GM12878 (cell line): ENCODE measurements at regions not wholly inside any gene's neighbourhood (a gene's known extent, or its start where the extent isn't known, plus 50 kb on each side); places are given as distances from the start of the nearest gene placed in this dataset.

Experiments
- ATAC-seq: fragments of 200-7000 bp; cut with Tn5 transposase; 3 replicates; pipeline ENCODE4 v1.9.1; 2020; ENCODE audit warnings: mild to moderate bottlenecking, moderate library complexity
- BruUV-seq: library from RNA; stranded (reverse); fragments of 400-500 nt; replicated peaks from 2 replicates; lab custom pipeline; 2021; lab: Mats Ljungman, UMichigan
- CTCF ChIA-PET: fragments of 300-600 bp; sonication (Branson Sonifier 250); formaldehyde crosslinking; extraction: SDS; loops from one replicate; lab custom pipeline; 2021; ENCODE audit warnings: inconsistent platforms; lab: Yijun Ruan, JAX
- POLR2A ChIA-PET: fragments of 350-600 bp; formaldehyde crosslinking; extraction: SDS; loops from one replicate; lab custom pipeline; 2021; ENCODE audit warnings: inconsistent platforms; lab: Charles Lee
- RAD21 ChIA-PET: fragments of 300-600 bp; sonication (Branson Sonifier 250); formaldehyde crosslinking; loops from one replicate; lab custom pipeline; 2023; ENCODE audit warnings: antibody characterized with exemption; ENCODE audit not compliant: unreplicated experiment; lab: Charles Lee
- SMC1A ChIA-PET: fragments of 300-600 bp; sonication (Branson Sonifier 250); formaldehyde crosslinking; loops from one replicate; lab custom pipeline; 2023; ENCODE audit not compliant: unreplicated experiment, uncharacterized antibody; lab: Charles Lee
- DNase-seq: peaks from one replicate; pipeline ENCODE4 v3.0.0-alpha.2; 2011; ENCODE audit warnings: low read depth, low spot score
- FAIRE-seq: peaks from 3 replicates; lab custom pipeline; 2011; peaks lifted over from hg19 to GRCh38; lab: Jason Lieb, UNC
- H2AFZ ChIP-seq: 2 replicates; pipeline ENCODE4 v1.6.0; 2011; ENCODE audit warnings: low read depth, low read length, control low read depth; ENCODE audit not compliant: control insufficient read depth
- H3K27ac ChIP-seq: 2 replicates; pipeline ENCODE4 v1.5.1; 2011; ENCODE audit warnings: control low read depth; ENCODE audit not compliant: control insufficient read depth, insufficient read depth
- H3K27me3 ChIP-seq, 2 experiments: replicated peaks in 1 of 2; 2 replicates each; pipeline versions ENCODE4 v1.6.0 to v1.6.1; 2011; ENCODE audit warnings: low read length in 1 of 2; ENCODE audit not compliant: control insufficient read depth in 2 of 2, insufficient read depth in 2 of 2
- H3K36me3 ChIP-seq, 2 experiments: 2 replicates each; pipeline ENCODE4 v1.5.1; 2011; ENCODE audit warnings: low read length in 1 of 2; ENCODE audit not compliant: control insufficient read depth in 2 of 2, insufficient read depth in 2 of 2
- H3K4me1 ChIP-seq: 2 replicates; pipeline ENCODE4 v1.6.1; 2011; ENCODE audit warnings: mild to moderate bottlenecking, low read length, moderate library complexity, mixed read lengths; ENCODE audit not compliant: control insufficient read depth, insufficient read depth
- H3K4me2 ChIP-seq: 2 replicates; pipeline ENCODE4 v1.6.0; 2011; ENCODE audit warnings: control low read depth; ENCODE audit not compliant: control insufficient read depth, insufficient read depth
- H3K4me3 ChIP-seq: fragments of 200-600 bp; sonication (generic); 2 replicates; pipeline ENCODE4 v1.5.1; 2016
- H3K79me2 ChIP-seq: 2 replicates; pipeline ENCODE4 v1.6.0; 2011; ENCODE audit warnings: low read length; ENCODE audit not compliant: control insufficient read depth, insufficient read depth
- H3K9ac ChIP-seq: 2 replicates; pipeline ENCODE4 v1.8.0; 2011; ENCODE audit warnings: low read length, control low read depth, mixed read lengths; ENCODE audit not compliant: control insufficient read depth, insufficient read depth
- H3K9me3 ChIP-seq: replicated peaks from 3 replicates; pipeline ENCODE4 v1.5.1; 2011; ENCODE audit warnings: mild to moderate bottlenecking, low read length; ENCODE audit not compliant: control insufficient read depth, insufficient read depth
- H4K20me1 ChIP-seq: 2 replicates; pipeline ENCODE4 v1.6.0; 2011; ENCODE audit not compliant: control insufficient read depth, insufficient read depth
- ATF7 ChIP-seq: fragments of 450-650 bp; IDR thresholded peaks from 2 replicates; pipeline ENCODE4 v1.6.1; 2016; ENCODE audit warnings: low read depth, mild to moderate bottlenecking
- EZH2 ChIP-seq: IDR thresholded peaks from 2 replicates; pipeline ENCODE4 v1.6.1; 2012; ENCODE audit warnings: low read depth, mild to moderate bottlenecking, control low read depth, inconsistent platforms, low read length, borderline replicate concordance; ENCODE audit not compliant: control insufficient read depth
- GATAD2B ChIP-seq: fragments of 450-650 bp; conservative IDR thresholded peaks from 2 replicates; pipeline ENCODE4 v1.6.1; 2017; ENCODE audit warnings: low read depth, mild to moderate bottlenecking, moderate library complexity
- MXI1 ChIP-seq: fragments of 150-350 bp; IDR thresholded peaks from 2 replicates; pipeline ENCODE4 v1.6.1; 2011; ENCODE audit warnings: low read depth, mild to moderate bottlenecking, inconsistent platforms, low read length, improper control_type of control experiment
- RAD21 ChIP-seq: IDR thresholded peaks from 2 replicates; pipeline ENCODE4 v1.6.1; 2011; ENCODE audit warnings: mild to moderate bottlenecking, low read depth, low read length, moderate library complexity; ENCODE audit not compliant: insufficient read depth
- STAT3 ChIP-seq: IDR thresholded peaks from 2 replicates; pipeline ENCODE4 v1.6.1; 2011; ENCODE audit warnings: low read depth, low read length, improper control_type of control experiment
- TCF12 ChIP-seq: IDR thresholded peaks from 2 replicates; pipeline ENCODE4 v1.6.1; 2011; ENCODE audit warnings: low read depth, mild to moderate bottlenecking, low read length
- YBX1 ChIP-seq: fragments of 450-650 bp; IDR thresholded peaks from 2 replicates; pipeline ENCODE4 v1.6.1; 2016; ENCODE audit warnings: antibody characterized with exemption
- WGBS: methylation state at CpG from one replicate; pipeline ENCODE4 v1.1.6; 2016; ENCODE audit warnings: low lambda C conversion rate; ENCODE audit not compliant: insufficient replicate concordance, insufficient coverage; ENCODE audit errors: missing lambda C conversion rate; 5-methylcytosine and 5-hydroxymethylcytosine counted together
- in situ Hi-C: fragments of 300-500 bp; cut with MboI; formaldehyde crosslinking; loops from 9 replicates; pipeline ENCODE4 v1.14.3; 2018; ENCODE audit warnings: mixed read lengths
- intact Hi-C: fragments of 100-400 bp; cut with micrococcal nuclease; formaldehyde crosslinking; loops from one replicate; pipeline ENCODE4 v1.14.2; 2022; ENCODE audit not compliant: unreplicated experiment
- TF ChIP-seq, protein P1 (sequence below): IDR thresholded peaks from 2 replicates; pipeline ENCODE4 v1.6.1; 2011; ENCODE audit warnings: low read depth, low read length, improper control_type of control experiment, borderline replicate concordance
- TF ChIP-seq, protein P2 (sequence below): IDR thresholded peaks from 2 replicates; pipeline ENCODE4 v1.6.1; 2012; ENCODE audit warnings: low read length, inconsistent platforms
- TF ChIP-seq, protein P3 (sequence below): fragments of 450-650 bp; IDR thresholded peaks from 2 replicates; pipeline ENCODE4 v1.6.1; 2017; ENCODE audit warnings: borderline replicate concordance

DNA sequence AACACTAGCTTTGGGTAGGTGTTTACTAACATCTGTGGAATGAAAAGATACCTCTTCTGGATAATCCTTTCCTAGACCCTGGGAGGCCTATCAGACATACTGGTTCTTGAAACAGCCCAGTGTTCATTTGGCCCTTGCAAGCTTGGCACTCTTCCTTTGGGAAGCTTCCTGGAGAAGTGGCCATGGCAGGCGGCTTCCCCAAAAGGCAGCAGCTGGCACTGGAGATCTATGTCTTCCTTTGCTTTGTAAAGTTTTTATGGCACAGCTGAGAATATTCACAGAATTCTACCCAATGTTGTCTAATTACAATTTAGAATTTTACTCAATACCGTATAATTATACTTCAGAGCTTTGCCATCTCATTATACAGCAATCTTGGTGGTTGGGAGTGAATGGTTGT is 199.2 kb upstream of the C11orf87 start:
- Histone ChIP-seq H3K27ac (no peak overlapping the region), H3K79me2 (no peaks in the 10 kb centered on the region), H3K4me2 (no peak overlapping the region), H4K20me1 (no peaks in the 10 kb centered on the region), H2AFZ (no peak overlapping the region), H3K9ac (no peak overlapping the region), H3K4me3 (no peak overlapping the region), H3K9me3 (no peaks in the 10 kb centered on the region), H3K27me3 (no peaks in the 10 kb centered on the region), H3K36me3 (no peaks in the 10 kb centered on the region), H3K4me1 (no peaks in the 10 kb centered on the region)
- 47% methylated on average over 2 of the region's 2 CpGs for WGBS
- no peak for FAIRE-seq
- intact Hi-C loops (no loop called here), in situ Hi-C loops (no loop called here)
- no peak for DNase-seq
- ChIA-PET POLR2A (no interaction called here), SMC1A (no interaction called here), CTCF (no interaction called here), RAD21 (interaction anchor here (0.5 kb wide), 1 partner anchor 1028 kb away, joined by 3 read pairs; no protein-coding TSS in a partner anchor)
- no peak for ATAC-seq
- TF ChIP-seq, protein P1, sequence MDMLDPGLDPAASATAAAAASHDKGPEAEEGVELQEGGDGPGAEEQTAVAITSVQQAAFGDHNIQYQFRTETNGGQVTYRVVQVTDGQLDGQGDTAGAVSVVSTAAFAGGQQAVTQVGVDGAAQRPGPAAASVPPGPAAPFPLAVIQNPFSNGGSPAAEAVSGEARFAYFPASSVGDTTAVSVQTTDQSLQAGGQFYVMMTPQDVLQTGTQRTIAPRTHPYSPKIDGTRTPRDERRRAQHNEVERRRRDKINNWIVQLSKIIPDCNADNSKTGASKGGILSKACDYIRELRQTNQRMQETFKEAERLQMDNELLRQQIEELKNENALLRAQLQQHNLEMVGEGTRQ, result no peak
- TF ChIP-seq ATF7 (no peak), GATAD2B (no peak), TCF12 (no peak), MXI1 (no peak), STAT3 (no peak), YBX1 (no peak), RAD21 (no peak), EZH2 (no peak)
- TF ChIP-seq, protein P2, sequence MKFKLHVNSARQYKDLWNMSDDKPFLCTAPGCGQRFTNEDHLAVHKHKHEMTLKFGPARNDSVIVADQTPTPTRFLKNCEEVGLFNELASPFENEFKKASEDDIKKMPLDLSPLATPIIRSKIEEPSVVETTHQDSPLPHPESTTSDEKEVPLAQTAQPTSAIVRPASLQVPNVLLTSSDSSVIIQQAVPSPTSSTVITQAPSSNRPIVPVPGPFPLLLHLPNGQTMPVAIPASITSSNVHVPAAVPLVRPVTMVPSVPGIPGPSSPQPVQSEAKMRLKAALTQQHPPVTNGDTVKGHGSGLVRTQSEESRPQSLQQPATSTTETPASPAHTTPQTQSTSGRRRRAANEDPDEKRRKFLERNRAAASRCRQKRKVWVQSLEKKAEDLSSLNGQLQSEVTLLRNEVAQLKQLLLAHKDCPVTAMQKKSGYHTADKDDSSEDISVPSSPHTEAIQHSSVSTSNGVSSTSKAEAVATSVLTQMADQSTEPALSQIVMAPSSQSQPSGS, result no peak
- TF ChIP-seq, protein P3, sequence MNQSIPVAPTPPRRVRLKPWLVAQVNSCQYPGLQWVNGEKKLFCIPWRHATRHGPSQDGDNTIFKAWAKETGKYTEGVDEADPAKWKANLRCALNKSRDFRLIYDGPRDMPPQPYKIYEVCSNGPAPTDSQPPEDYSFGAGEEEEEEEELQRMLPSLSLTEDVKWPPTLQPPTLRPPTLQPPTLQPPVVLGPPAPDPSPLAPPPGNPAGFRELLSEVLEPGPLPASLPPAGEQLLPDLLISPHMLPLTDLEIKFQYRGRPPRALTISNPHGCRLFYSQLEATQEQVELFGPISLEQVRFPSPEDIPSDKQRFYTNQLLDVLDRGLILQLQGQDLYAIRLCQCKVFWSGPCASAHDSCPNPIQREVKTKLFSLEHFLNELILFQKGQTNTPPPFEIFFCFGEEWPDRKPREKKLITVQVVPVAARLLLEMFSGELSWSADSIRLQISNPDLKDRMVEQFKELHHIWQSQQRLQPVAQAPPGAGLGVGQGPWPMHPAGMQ, result no peak
- no TSS peak for BruUV-seq
